Activated naive CD8-positive, alpha-beta T cell treated with anti-CD3 and anti-CD28 coated beads for 36 hours (primary cell): ENCODE measurements at regions not wholly inside any gene's neighbourhood (a gene's known extent, or its start where the extent isn't known, plus 50 kb on each side); places are given as distances from the start of the nearest gene placed in this dataset.

Source experiments
- DNase-seq: peaks from one replicate; pipeline ENCODE4 v3.0.0; 2021
- H3K27ac Mint-ChIP-seq: one replicate; pipeline ENCODE4 v1.8.0; 2022; ENCODE audit warnings: mild to moderate bottlenecking, moderate library complexity, mixed read lengths
- H3K27me3 Mint-ChIP-seq: one replicate; pipeline ENCODE4 v1.8.0; 2022; ENCODE audit warnings: mild to moderate bottlenecking, mixed read lengths
- H3K36me3 Mint-ChIP-seq: one replicate; pipeline ENCODE4 v1.8.0; 2021; ENCODE audit warnings: mild to moderate bottlenecking, mixed read lengths
- H3K4me1 Mint-ChIP-seq: one replicate; pipeline ENCODE4 v1.8.0; 2021; ENCODE audit warnings: mixed read lengths
- H3K4me3 Mint-ChIP-seq: one replicate; pipeline ENCODE4 v1.8.0; 2022; ENCODE audit warnings: mild to moderate bottlenecking, moderate library complexity, mixed read lengths
- H3K9me3 Mint-ChIP-seq: one replicate; pipeline ENCODE4 v1.8.0; 2022; ENCODE audit warnings: mixed read lengths

- Mint-ChIP-seq H3K9me3 (no peaks in the 10 kb centered on the region), H3K27ac (no peak overlapping the region), H3K4me1 (no peaks in the 10 kb centered on the region), H3K27me3 (no peaks in the 10 kb centered on the region), H3K4me3 (no peak overlapping the region), H3K36me3 (no peaks in the 10 kb centered on the region)
- no peak for DNase-seq
These were observed 396.6 kb upstream of the ZNF608 start for GRCh38 chr5:125143011-125143410.

- Mint-ChIP-seq H3K9me3 (no peaks in the 10 kb centered on the region), H3K27ac (no peak overlapping the region), H3K4me3 (no peak overlapping the region), H3K27me3 (no peaks in the 10 kb centered on the region), H3K36me3 (no peaks in the 10 kb centered on the region), H3K4me1 (no peaks in the 10 kb centered on the region)
- DNase-seq = no peak
These were observed 401.6 kb upstream of the ZNF608 start for GRCh38 chr5:125148076-125148475.

- no peaks in the 10 kb centered on the region for H3K4me1 Mint-ChIP-seq
- peaks cover 2% of the 10 kb centered on the region for H3K9me3 Mint-ChIP-seq
These were observed 402.3 kb upstream of the ZNF608 start for GRCh38 chr5:125148706-125149105.

GRCh38 chr5:125149110-125149509, 402.7 kb upstream of the ZNF608 start:
- DNase-seq = no peak
- Mint-ChIP-seq H3K9me3 (peaks cover 2% of the 10 kb centered on the region), H3K4me1 (no peaks in the 10 kb centered on the region), H3K27ac (no peak overlapping the region), H3K4me3 (no peak overlapping the region), H3K36me3 (no peaks in the 10 kb centered on the region), H3K27me3 (no peaks in the 10 kb centered on the region)

More at GRCh38 chr5:125148706-125149105, 402.3 kb upstream of the ZNF608 start:
- Mint-ChIP-seq H3K27me3 (no peaks in the 10 kb centered on the region), H3K36me3 (no peaks in the 10 kb centered on the region), H3K27ac (no peak overlapping the region), H3K4me3 (no peak overlapping the region)
- DNase-seq = no peak

- Mint-ChIP-seq H3K36me3 (no peaks in the 10 kb centered on the region), H3K27ac (no peak overlapping the region), H3K27me3 (no peaks in the 10 kb centered on the region), H3K4me1 (no peaks in the 10 kb centered on the region), H3K4me3 (no peak overlapping the region), H3K9me3 (peaks cover 2% of the 10 kb centered on the region)
- DNase-seq = no peak
These were observed 403.1 kb upstream of the ZNF608 start for GRCh38 chr5:125149527-125149926.

- H3K27ac Mint-ChIP-seq = no peak overlapping the region
- H3K4me1 Mint-ChIP-seq = no peaks in the 10 kb centered on the region
These were observed 403.7 kb upstream of the ZNF608 start for GRCh38 chr5:125150041-125150669.

GRCh38 chr5:125151150-125151900, 404.9 kb upstream of the ZNF608 start:
- DNase-seq = no peak
- Mint-ChIP-seq H3K36me3 (no peaks in the 10 kb centered on the region), H3K27ac (no peak overlapping the region), H3K27me3 (no peaks in the 10 kb centered on the region), H3K4me3 (no peak overlapping the region), H3K9me3 (peaks cover 2% of the 10 kb centered on the region), H3K4me1 (no peaks in the 10 kb centered on the region)

More at GRCh38 chr5:125150041-125150669, 403.7 kb upstream of the ZNF608 start:
- DNase-seq = no peak
- Mint-ChIP-seq H3K27me3 (no peaks in the 10 kb centered on the region), H3K9me3 (peaks cover 2% of the 10 kb centered on the region), H3K4me3 (no peak overlapping the region), H3K36me3 (no peaks in the 10 kb centered on the region)

GRCh38 chr5:125152044-125152443, 405.6 kb upstream of the ZNF608 start:
- H3K9me3 Mint-ChIP-seq = peaks cover 2% of the 10 kb centered on the region
- H3K27me3 Mint-ChIP-seq = no peaks in the 10 kb centered on the region
- H3K4me3 Mint-ChIP-seq = no peak overlapping the region
- H3K36me3 Mint-ChIP-seq = no peaks in the 10 kb centered on the region
- no peaks in the 10 kb centered on the region for H3K4me1 Mint-ChIP-seq
- DNase-seq = no peak
- H3K27ac Mint-ChIP-seq = no peak overlapping the region

- Mint-ChIP-seq H3K36me3 (no peaks in the 10 kb centered on the region), H3K27me3 (no peaks in the 10 kb centered on the region), H3K9me3 (peaks cover 2% of the 10 kb centered on the region), H3K4me1 (no peaks in the 10 kb centered on the region), H3K4me3 (no peak overlapping the region), H3K27ac (no peak overlapping the region)
- DNase-seq = no peak
These were observed 406.2 kb upstream of the ZNF608 start for GRCh38 chr5:125152461-125153189.

GRCh38 chr5:125153231-125153630, 406.8 kb upstream of the ZNF608 start:
- no peaks in the 10 kb centered on the region for H3K4me1 Mint-ChIP-seq
- H3K9me3 Mint-ChIP-seq = peaks cover 2% of the 10 kb centered on the region
- no peak overlapping the region for H3K4me3 Mint-ChIP-seq
- no peak overlapping the region for H3K27ac Mint-ChIP-seq
- no peak for DNase-seq
- no peaks in the 10 kb centered on the region for H3K36me3 Mint-ChIP-seq
- no peaks in the 10 kb centered on the region for H3K27me3 Mint-ChIP-seq

- Mint-ChIP-seq H3K27me3 (no peaks in the 10 kb centered on the region), H3K4me3 (no peak overlapping the region), H3K27ac (no peak overlapping the region), H3K36me3 (no peaks in the 10 kb centered on the region), H3K4me1 (no peaks in the 10 kb centered on the region), H3K9me3 (peaks cover 2% of the 10 kb centered on the region)
- no peak for DNase-seq
These were observed 408.1 kb upstream of the ZNF608 start for GRCh38 chr5:125154301-125155110.

GRCh38 chr5:125160787-125161502, 414.5 kb upstream of the ZNF608 start:
- peaks cover 14% of the 10 kb centered on the region for H3K9me3 Mint-ChIP-seq
- H3K27me3 Mint-ChIP-seq = no peaks in the 10 kb centered on the region
- H3K4me3 Mint-ChIP-seq = no peak overlapping the region
- no peak overlapping the region for H3K27ac Mint-ChIP-seq
- no peaks in the 10 kb centered on the region for H3K36me3 Mint-ChIP-seq
- H3K4me1 Mint-ChIP-seq = no peaks in the 10 kb centered on the region
- DNase-seq = no peak

GRCh38 chr5:125162714-125163113, 416.3 kb upstream of the ZNF608 start:
- DNase-seq = no peak
- Mint-ChIP-seq H3K4me3 (no peak overlapping the region), H3K27me3 (no peaks in the 10 kb centered on the region), H3K9me3 (peaks cover 19% of the 10 kb centered on the region), H3K4me1 (no peaks in the 10 kb centered on the region), H3K27ac (no peak overlapping the region), H3K36me3 (no peaks in the 10 kb centered on the region)

- no peak overlapping the region for H3K4me3 Mint-ChIP-seq
- no peaks in the 10 kb centered on the region for H3K36me3 Mint-ChIP-seq
- no peak for DNase-seq
- H3K9me3 Mint-ChIP-seq = peaks cover 5% of the 10 kb centered on the region
- no peaks in the 10 kb centered on the region for H3K4me1 Mint-ChIP-seq
- H3K27me3 Mint-ChIP-seq = no peaks in the 10 kb centered on the region
- no peak overlapping the region for H3K27ac Mint-ChIP-seq
These were observed 423.0 kb upstream of the ZNF608 start for GRCh38 chr5:125169396-125169795.
